SU-DHL-6 (cell line): ENCODE measurements at regions not wholly inside any gene's neighbourhood (a gene's known extent, or its start where the extent isn't known, plus 50 kb on each side); places are given as distances from the start of the nearest gene placed in this dataset.

Experiments
- CTCF ChIP-seq: fragments of 200-600 bp; sonication (generic); IDR thresholded peaks from one replicate; pipeline ENCODE4 v1.5.1; 2017; ENCODE audit warnings: antibody characterized with exemption, mild to moderate bottlenecking, low read length, moderate library complexity; ENCODE audit not compliant: insufficient read depth, poor library complexity, severe bottlenecking
- EZH2phosphoT487 ChIP-seq: fragments of 200-600 bp; sonication (generic), shearing (Covaris generic); conservative IDR thresholded peaks from 2 replicates; pipeline ENCODE4 v1.6.1; 2018; ENCODE audit warnings: mild to moderate bottlenecking, antibody characterized with exemption, low read length, moderate library complexity, mixed read lengths

GRCh38 chr21:16347223-16347622, 617.4 kb downstream of the USP25 start:
- TF ChIP-seq CTCF: no peak
- TF ChIP-seq EZH2phosphoT487: no peak
